Right atrium auricular region (tissue), 2 donors: ENCODE measurements at regions not wholly inside any gene's neighbourhood (a gene's known extent, or its start where the extent isn't known, plus 50 kb on each side); places are given as distances from the start of the nearest gene placed in this dataset.

Source experiments
- DNase-seq: peaks from one replicate; pipeline ENCODE4 v3.0.0-alpha.2; 2019; ENCODE audit warnings: low spot score
- H3K27ac ChIP-seq, 2 donors: fragments of 200-600 bp; sonication (generic); 1 replicate in 1 of 2; 2 replicates in 1 of 2; pipeline ENCODE4 v1.5.1; 2016 to 2019
- H3K27me3 ChIP-seq, 2 donors: fragments of 200-600 bp; sonication (generic); one replicate each; pipeline versions ENCODE4 v1.5.1 to v1.6.0; 2017 to 2019
- H3K36me3 ChIP-seq: fragments of 200-600 bp; sonication (generic); one replicate; pipeline ENCODE4 v1.5.1; 2016
- H3K4me1 ChIP-seq, 2 donors: fragments of 200-600 bp; sonication (generic); one replicate each; pipeline versions ENCODE4 v1.5.1 to v1.6.0; 2017 to 2019
- H3K4me3 ChIP-seq, 2 donors: fragments of 200-600 bp; sonication (generic); 1 replicate in 1 of 2; 2 replicates in 1 of 2; pipeline ENCODE4 v1.5.1; 2017 to 2019; ENCODE audit warnings: mild to moderate bottlenecking in 1 of 2, moderate library complexity in 1 of 2
- H3K9me3 ChIP-seq, 2 donors: fragments of 200-600 bp; sonication (generic); one replicate each; pipeline ENCODE4 v1.5.1; 2019
- TF ChIP-seq, protein P1 (sequence below), 2 donors: fragments of 200-600 bp; sonication (generic); IDR thresholded peaks; one replicate each; pipeline ENCODE4 v1.5.1; 2019; ENCODE audit warnings: antibody characterized with exemption in 2 of 2

DNA sequence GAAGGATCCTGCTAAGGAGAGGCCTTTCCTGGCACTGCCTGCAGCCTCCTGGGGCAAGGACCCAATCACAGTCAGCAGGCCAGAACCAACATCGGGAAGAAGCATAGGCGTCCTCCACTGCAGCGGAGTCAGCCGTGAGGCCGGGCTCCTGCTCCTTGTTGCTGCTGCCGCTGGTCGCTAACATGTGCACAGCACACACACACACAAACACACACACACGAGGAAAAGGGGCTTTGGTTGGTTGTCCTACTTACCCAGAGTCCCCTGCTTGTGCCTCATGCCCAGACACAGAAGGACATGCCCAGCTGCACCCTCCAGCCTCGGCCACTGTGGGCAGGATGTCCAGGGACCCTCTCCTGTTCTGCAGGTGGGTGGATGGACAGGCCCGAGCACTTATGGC lies 209.4 kb downstream of the GLI2 start:
- peaks cover 0 to 3% of the 10 kb centered on the region in 2 donors for H3K4me1 ChIP-seq
- no peak overlapping the region for H3K27ac ChIP-seq
- TF ChIP-seq, protein P1, sequence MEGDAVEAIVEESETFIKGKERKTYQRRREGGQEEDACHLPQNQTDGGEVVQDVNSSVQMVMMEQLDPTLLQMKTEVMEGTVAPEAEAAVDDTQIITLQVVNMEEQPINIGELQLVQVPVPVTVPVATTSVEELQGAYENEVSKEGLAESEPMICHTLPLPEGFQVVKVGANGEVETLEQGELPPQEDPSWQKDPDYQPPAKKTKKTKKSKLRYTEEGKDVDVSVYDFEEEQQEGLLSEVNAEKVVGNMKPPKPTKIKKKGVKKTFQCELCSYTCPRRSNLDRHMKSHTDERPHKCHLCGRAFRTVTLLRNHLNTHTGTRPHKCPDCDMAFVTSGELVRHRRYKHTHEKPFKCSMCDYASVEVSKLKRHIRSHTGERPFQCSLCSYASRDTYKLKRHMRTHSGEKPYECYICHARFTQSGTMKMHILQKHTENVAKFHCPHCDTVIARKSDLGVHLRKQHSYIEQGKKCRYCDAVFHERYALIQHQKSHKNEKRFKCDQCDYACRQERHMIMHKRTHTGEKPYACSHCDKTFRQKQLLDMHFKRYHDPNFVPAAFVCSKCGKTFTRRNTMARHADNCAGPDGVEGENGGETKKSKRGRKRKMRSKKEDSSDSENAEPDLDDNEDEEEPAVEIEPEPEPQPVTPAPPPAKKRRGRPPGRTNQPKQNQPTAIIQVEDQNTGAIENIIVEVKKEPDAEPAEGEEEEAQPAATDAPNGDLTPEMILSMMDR (IDR thresholded peaks at IDR 0.05): no peak
- H3K27me3 ChIP-seq: no peaks in the 10 kb centered on the region
- H3K9me3 ChIP-seq: no peaks in the 10 kb centered on the region
- H3K4me3 ChIP-seq: no peak overlapping the region
- H3K36me3 ChIP-seq: no peaks in the 10 kb centered on the region
- no peak for DNase-seq

DNA sequence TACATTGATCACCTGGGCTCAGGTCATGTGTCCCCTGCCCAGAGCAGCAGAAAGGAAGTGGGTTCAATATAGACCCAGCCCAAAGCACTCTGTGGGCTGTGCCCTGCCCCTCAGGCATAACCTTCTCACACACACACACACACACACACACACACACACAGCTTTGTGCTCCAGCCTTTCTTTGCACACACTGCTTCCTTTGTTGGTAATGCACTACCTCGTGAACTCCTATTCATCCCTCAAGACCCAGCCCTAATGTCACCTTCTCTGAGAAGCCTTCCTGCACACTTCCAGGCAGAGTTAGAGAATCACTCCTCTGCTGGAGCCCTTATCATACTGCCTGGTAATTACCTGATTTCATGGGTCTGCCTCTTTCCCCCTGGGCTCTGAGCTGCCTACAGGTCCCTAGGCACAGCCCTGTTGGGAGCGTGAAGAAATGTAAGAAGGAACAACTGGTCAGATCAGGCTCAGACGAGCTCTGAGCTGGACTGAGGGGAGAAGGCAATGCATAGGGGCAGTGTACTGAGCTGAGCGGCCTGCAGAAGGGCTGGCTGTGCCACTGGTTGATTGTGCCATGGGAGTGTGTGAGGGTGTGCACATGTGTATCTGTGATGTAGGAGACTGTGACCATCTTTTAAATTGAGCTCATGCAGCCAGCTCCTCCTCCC lies 210.3 kb downstream of the GLI2 start:
- no peaks in the 10 kb centered on the region for H3K9me3 ChIP-seq

DNA sequence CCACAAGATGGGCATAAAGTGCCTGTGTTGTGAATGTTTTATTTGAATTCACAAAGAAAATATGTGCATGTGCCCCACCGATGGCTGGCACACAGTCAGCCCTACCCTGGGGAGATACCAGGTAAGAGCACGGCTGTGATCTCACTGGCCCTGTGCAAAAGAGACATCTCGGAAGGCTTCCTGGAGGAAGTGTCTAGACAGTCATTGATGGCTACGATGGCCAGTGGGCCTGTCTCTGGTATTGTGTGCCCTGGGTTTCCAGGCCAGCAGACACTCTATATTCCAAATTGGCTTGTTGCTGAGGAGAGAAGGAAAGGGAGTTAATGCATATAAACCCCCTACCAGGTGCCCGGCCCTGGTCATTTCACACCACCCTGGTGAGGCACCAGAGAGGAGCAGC lies 211.7 kb downstream of the GLI2 start:
- TF ChIP-seq, protein P1 (IDR thresholded peaks at IDR 0.05): no peak
- no peaks in the 10 kb centered on the region for H3K9me3 ChIP-seq
- DNase-seq: no peak
- no peaks in the 10 kb centered on the region for H3K27me3 ChIP-seq
- H3K4me1 ChIP-seq: no peaks in the 10 kb centered on the region
- no peak overlapping the region for H3K27ac ChIP-seq
- no peak overlapping the region for H3K4me3 ChIP-seq
- no peaks in the 10 kb centered on the region for H3K36me3 ChIP-seq

More for the DNA sequence above, 210.3 kb downstream of the GLI2 start:
- TF ChIP-seq, protein P1 (IDR thresholded peaks at IDR 0.05): no peak
- no peaks in the 10 kb centered on the region for H3K36me3 ChIP-seq
- no peak overlapping the region for H3K27ac ChIP-seq
- no peak for DNase-seq
- H3K4me1 ChIP-seq: no peaks in the 10 kb centered on the region
- no peak overlapping the region for H3K4me3 ChIP-seq
- H3K27me3 ChIP-seq: no peaks in the 10 kb centered on the region

DNA sequence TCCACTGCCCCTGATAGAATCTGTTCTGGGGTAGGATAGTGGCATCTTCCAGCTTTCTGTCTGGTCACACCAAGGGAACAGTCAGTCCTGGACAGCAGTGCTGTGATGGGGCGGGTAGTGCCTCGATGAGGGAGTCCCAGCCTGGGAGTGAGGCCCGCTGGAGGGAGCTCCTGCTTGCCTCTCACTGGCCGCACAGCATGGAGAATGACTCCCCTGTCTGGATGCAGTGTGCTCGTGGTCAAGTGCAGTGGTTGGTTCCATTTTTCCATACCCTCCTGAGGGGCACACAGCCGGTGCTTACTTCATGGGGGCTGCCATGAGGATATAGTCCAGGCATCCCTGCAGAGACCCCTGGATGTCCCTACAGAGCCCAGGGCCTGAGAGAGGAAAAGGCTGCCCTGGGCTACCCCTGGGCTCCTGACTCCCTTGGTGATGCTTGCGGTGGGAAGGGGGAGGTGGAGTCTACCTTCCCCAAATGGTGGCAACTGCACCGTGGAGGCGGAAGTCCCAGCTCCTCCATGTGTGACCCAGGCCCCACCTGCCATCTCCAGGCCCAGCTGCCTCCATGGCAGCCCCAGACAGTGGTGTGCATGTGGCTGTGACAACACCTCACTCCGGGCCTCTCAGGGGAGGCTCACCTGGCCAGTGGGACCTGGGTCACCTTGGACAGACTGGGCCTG lies 212.5 kb downstream of the GLI2 start:
- Histone ChIP-seq H3K27ac (no peak overlapping the region), H3K27me3 (no peaks in the 10 kb centered on the region), H3K36me3 (no peaks in the 10 kb centered on the region), H3K9me3 (no peaks in the 10 kb centered on the region), H3K4me1 (no peaks in the 10 kb centered on the region), H3K4me3 (no peak overlapping the region)
- no peak for DNase-seq
- TF ChIP-seq, protein P1 (IDR thresholded peaks at IDR 0.05): no peak

DNA sequence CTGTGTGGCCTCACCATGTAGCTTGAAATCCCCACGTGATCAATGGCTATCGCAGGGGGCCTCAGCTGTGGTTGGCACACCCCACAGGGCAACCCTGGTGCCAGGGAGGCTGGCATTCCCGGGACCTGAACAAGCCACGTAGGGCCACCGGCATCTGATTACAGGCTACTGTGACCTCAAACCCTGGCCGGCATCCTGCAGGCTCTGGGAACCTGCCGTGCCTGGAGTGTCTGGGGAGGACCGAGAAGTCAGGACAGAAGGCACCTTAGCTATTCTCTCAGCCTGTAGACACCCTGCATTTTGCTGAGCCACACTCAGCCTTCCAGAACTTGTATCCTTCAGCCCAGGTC lies 213.0 kb downstream of the GLI2 start:
- no peaks in the 10 kb centered on the region for H3K36me3 ChIP-seq
- TF ChIP-seq, protein P1 (IDR thresholded peaks at IDR 0.05): no peak
- DNase-seq: no peak
- no peaks in the 10 kb centered on the region for H3K4me1 ChIP-seq
- no peak overlapping the region for H3K4me3 ChIP-seq
- no peak overlapping the region for H3K27ac ChIP-seq
- no peaks in the 10 kb centered on the region for H3K9me3 ChIP-seq
- no peaks in the 10 kb centered on the region for H3K27me3 ChIP-seq
